Activated CD8-positive, alpha-beta memory T cell treated with anti-CD3 and anti-CD28 coated beads for 48 hours (primary cell): ENCODE measurements at regions not wholly inside any gene's neighbourhood (a gene's known extent, or its start where the extent isn't known, plus 50 kb on each side); places are given as distances from the start of the nearest gene placed in this dataset.
"Not testable (repeated sequence)": the region's sequence is repeated elsewhere in the genome, so short reads cannot be mapped to it uniquely, and the experiment has no call there.

Source experiments
- DNase-seq, 3 experiments: peaks; one replicate each; pipeline ENCODE4 v3.0.0-alpha.2; 2020; ENCODE audit warnings: low read depth in 2 of 3, low spot score in 2 of 3

DNA sequence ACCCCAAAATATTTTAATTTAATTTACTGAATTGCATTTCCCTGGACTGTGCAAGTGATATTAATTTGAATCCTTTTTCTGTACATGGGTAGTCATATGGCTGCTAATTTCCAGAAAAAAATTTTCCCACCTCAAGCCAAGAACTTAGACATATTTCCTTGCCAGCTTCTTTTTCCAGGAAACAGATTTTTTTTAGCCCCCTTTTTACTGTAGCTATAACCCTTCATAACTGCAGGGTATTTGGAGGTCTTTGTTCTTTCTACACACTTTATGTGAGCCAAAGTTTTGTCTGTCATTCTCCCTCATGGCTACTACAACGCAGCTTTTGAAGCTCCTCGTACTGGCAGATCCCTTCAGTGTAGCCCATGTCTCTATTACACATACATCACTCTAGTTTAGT, 261.2 kb upstream of the PIK3R1 start:
- no peak for DNase-seq

DNA sequence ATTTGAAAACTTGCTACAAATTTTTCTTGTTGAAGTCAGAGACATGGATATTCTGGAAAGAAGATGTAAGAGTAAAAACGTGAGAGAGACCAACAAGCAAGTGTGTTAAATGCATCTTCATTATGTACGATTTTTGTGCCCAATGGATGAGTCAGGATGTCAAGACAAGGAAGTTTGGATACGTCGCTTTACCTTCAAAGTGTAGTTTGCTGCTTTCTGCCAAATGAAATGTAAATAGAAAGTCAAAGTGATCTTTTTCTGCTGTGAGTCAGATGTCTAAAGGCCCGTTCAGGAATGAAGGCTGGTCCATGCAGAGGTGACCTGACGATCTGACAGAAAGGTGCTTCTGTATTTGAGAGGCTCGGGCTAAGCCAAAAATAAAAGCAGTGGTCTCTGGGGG, 273.1 kb upstream of the PIK3R1 start:
- DNase-seq = no peak

GRCh38 chr5:67941614-67942401, 273.7 kb upstream of the PIK3R1 start:
- DNase-seq = no peak

GRCh38 chr5:67935908-67936566, 279.5 kb upstream of the PIK3R1 start:
- no peak for DNase-seq

DNA sequence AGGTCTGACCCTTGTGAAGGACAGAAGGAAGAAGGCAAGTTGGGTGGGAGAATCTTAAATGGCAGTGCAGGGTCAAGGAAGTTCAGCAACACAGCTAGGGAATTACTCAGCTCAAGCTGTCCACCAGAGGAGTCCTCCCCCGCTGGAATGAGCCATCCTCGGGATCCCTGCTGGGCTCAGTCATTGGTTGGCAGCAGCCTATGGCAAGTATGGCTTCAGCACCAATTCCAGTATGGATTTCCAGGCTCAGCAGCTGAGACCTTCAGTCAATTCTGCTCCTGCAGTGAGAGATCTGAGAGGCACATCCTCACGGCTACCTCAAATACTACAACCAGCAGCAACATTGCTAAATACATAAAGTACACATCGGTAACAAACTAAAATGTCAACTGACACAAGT, 280.6 kb upstream of the PIK3R1 start:
- DNase-seq = no peak

GRCh38 chr5:67925511-67925910, 290.0 kb upstream of the PIK3R1 start:
- no peak for DNase-seq

GRCh38 chr5:67921004-67921601, 294.5 kb upstream of the PIK3R1 start:
- no peak for DNase-seq

- DNase-seq = not testable (repeated sequence)
These were observed 296.0 kb upstream of the PIK3R1 start for GRCh38 chr5:67919532-67919931.

- DNase-seq = no peak
These were observed 298.0 kb upstream of the PIK3R1 start for GRCh38 chr5:67917561-67917960.

GRCh38 chr5:67910546-67910945, 305.0 kb upstream of the PIK3R1 start:
- DNase-seq = no peak

GRCh38 chr5:67908126-67908765, 307.3 kb upstream of the PIK3R1 start:
- no peak for DNase-seq

- DNase-seq = no peak
These were observed 311.2 kb upstream of the PIK3R1 start for GRCh38 chr5:67904366-67904765.

- DNase-seq = no peak
These were observed 311.9 kb upstream of the PIK3R1 start for GRCh38 chr5:67903656-67904055.

DNA sequence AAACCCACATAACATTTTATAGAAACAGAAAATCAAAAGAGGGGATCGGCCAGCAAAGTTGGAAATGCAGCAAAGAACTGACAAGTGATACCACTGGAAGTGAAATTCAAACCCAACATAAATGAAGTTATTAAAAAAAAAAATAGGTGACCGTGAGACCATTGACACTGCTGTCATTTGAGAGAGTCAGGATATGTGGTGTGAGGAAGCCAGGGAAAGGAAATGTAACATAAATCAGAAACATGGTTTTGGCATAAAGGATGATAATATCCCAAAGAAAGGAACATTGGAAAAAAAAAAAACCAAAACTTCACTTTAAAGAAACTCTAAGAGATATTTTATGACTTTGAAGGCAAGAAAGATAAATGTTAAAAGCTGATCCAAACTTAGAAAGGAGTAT, 312.4 kb upstream of the PIK3R1 start:
- DNase-seq = no peak

GRCh38 chr5:67902497-67902830, 313.1 kb upstream of the PIK3R1 start:
- DNase-seq = no peak

GRCh38 chr5:67901814-67902496, 313.6 kb upstream of the PIK3R1 start:
- no peak for DNase-seq

GRCh38 chr5:67900514-67900913, 315.0 kb upstream of the PIK3R1 start:
- no peak for DNase-seq

DNA sequence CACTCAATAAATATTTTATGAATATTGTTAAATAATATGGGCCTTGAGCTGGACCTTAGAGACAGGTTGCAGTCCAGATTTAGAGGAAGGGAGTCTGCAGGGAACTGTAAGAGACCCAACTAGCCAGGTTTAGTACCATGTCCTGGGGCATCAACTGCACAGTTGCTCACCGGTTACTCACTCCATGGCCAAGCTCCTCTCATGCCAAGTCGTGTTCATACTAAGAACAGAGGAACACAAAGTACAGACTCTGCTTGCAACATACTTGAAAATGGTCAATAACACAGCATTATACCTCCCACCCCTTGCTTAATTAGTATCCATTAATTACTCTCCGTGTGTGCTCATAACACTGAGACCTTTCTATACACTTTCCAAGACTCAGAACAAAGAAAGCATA, 317.6 kb upstream of the PIK3R1 start:
- DNase-seq = no peak

DNA sequence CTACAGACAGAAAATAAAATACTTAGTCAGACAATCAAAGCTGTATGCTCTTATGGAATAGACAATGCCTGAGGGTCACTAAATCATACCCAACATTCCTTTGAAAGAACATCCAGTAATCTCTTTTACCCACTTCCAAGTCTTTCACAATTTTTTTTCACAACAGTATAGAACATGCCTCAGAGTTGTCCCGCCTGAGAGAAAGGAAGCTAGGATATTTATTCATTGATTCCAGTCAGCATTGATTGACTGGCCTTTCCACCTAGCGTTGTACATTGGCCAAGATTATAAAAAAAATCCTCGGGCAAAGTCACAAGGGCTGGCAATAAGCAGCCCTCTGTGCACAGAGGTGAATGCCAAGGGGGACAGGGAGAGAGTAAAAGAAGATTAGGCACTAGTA, 318.1 kb upstream of the PIK3R1 start:
- no peak for DNase-seq

DNA sequence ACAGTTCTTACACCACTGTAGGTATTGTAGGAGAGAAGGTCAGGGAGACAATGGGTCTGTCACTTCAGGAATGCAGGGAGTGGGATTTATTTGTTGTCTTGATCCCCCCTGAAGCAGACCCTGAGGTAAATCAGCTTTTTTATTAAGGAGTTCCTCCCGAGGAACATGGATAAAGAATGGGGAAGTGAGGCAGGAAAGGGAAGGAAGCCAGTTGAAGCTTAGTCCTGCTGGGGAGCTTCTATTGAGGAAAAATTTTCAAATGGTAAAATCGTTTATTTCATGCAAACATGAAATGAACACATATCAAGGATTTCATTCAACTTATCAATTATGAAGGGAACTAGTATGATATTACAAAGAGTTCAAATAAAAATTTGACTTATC, 318.6 kb upstream of the PIK3R1 start:
- no peak for DNase-seq

DNA sequence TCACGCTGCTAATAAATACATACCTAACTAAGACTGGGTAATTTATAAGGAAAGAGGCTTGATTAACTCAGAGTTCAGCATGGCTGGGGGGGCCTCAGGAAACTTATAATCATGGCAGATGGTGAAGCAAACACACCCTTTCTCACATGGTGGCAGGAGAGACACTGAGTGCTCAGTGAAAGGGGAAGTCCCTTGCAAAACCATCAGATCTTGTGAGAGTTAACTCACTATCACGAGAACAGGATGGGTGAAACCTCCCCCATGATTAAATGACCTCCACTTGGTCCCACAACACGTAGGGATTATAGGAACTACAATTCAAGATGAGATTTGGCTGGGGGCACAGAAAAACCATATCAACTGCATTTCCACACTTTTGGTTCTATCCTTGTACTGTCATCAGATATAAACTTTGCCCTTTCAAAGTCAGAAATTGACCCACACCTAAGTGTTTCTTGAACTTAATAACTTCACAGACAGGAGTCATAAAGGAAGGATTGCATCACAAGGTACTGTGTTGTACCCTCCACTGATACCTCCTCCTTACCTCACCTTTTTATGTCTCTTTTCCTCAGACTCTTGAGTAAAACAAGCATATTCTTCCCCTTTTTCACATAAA, 319.1 kb upstream of the PIK3R1 start:
- DNase-seq = no peak
